Activated naive CD8-positive, alpha-beta T cell treated with anti-CD3 and anti-CD28 coated beads for 36 hours (primary cell): ENCODE measurements at regions not wholly inside any gene's neighbourhood (a gene's known extent, or its start where the extent isn't known, plus 50 kb on each side); places are given as distances from the start of the nearest gene placed in this dataset.

Source experiments
- DNase-seq: peaks from one replicate; pipeline ENCODE4 v3.0.0; 2021
- H3K27ac Mint-ChIP-seq: one replicate; pipeline ENCODE4 v1.8.0; 2022; ENCODE audit warnings: mild to moderate bottlenecking, moderate library complexity, mixed read lengths
- H3K27me3 Mint-ChIP-seq: one replicate; pipeline ENCODE4 v1.8.0; 2022; ENCODE audit warnings: mild to moderate bottlenecking, mixed read lengths
- H3K36me3 Mint-ChIP-seq: one replicate; pipeline ENCODE4 v1.8.0; 2021; ENCODE audit warnings: mild to moderate bottlenecking, mixed read lengths
- H3K4me1 Mint-ChIP-seq: one replicate; pipeline ENCODE4 v1.8.0; 2021; ENCODE audit warnings: mixed read lengths
- H3K4me3 Mint-ChIP-seq: one replicate; pipeline ENCODE4 v1.8.0; 2022; ENCODE audit warnings: mild to moderate bottlenecking, moderate library complexity, mixed read lengths
- H3K9me3 Mint-ChIP-seq: one replicate; pipeline ENCODE4 v1.8.0; 2022; ENCODE audit warnings: mixed read lengths

- DNase-seq, result no peak
- Mint-ChIP-seq H3K4me3 (no peak overlapping the region), H3K9me3 (no peaks in the 10 kb centered on the region), H3K36me3 (no peaks in the 10 kb centered on the region), H3K4me1 (no peaks in the 10 kb centered on the region), H3K27me3 (peaks cover 6% of the 10 kb centered on the region), H3K27ac (no peak overlapping the region)
Observed at GRCh38 chr3:23108451-23109057, 94.6 kb upstream of the UBE2E2 start.

DNA sequence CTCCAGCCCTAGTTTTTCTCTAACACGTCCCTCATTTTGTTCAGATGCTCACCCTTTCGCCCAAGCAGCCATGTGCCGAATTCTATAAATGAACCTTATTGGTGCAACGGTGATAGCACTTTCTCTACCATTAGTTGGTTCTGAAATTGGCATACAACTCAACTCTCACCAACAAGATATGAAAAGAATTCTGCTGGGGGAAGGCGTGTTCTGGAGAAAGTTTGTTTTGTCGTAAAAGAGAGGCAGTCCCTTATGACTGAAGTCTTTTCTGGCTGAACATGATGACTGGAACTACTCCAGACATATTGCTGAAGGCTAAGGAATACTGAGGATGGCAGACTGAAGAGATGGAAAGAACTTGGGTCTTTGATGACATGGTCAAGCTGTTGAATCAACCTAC lies 91.8 kb upstream of the UBE2E2 start:
- Mint-ChIP-seq H3K4me1 (no peaks in the 10 kb centered on the region), H3K36me3 (no peaks in the 10 kb centered on the region), H3K4me3 (no peak overlapping the region), H3K27ac (no peak overlapping the region), H3K9me3 (no peaks in the 10 kb centered on the region), H3K27me3 (no peaks in the 10 kb centered on the region)
- no peak for DNase-seq

- H3K9me3 Mint-ChIP-seq, result no peaks in the 10 kb centered on the region
- no peak for DNase-seq
- H3K27ac Mint-ChIP-seq, result no peak overlapping the region
- H3K36me3 Mint-ChIP-seq, result no peaks in the 10 kb centered on the region
- no peak overlapping the region for H3K4me3 Mint-ChIP-seq
- H3K27me3 Mint-ChIP-seq, result no peaks in the 10 kb centered on the region
- no peaks in the 10 kb centered on the region for H3K4me1 Mint-ChIP-seq
Observed at GRCh38 chr3:23111797-23112196, 91.3 kb upstream of the UBE2E2 start.

- no peak overlapping the region for H3K27ac Mint-ChIP-seq
- no peaks in the 10 kb centered on the region for H3K36me3 Mint-ChIP-seq
- H3K4me1 Mint-ChIP-seq, result no peaks in the 10 kb centered on the region
- no peaks in the 10 kb centered on the region for H3K9me3 Mint-ChIP-seq
- no peaks in the 10 kb centered on the region for H3K27me3 Mint-ChIP-seq
- no peak overlapping the region for H3K4me3 Mint-ChIP-seq
- no peak for DNase-seq
Observed at GRCh38 chr3:23112491-23112890, 90.6 kb upstream of the UBE2E2 start.

DNA sequence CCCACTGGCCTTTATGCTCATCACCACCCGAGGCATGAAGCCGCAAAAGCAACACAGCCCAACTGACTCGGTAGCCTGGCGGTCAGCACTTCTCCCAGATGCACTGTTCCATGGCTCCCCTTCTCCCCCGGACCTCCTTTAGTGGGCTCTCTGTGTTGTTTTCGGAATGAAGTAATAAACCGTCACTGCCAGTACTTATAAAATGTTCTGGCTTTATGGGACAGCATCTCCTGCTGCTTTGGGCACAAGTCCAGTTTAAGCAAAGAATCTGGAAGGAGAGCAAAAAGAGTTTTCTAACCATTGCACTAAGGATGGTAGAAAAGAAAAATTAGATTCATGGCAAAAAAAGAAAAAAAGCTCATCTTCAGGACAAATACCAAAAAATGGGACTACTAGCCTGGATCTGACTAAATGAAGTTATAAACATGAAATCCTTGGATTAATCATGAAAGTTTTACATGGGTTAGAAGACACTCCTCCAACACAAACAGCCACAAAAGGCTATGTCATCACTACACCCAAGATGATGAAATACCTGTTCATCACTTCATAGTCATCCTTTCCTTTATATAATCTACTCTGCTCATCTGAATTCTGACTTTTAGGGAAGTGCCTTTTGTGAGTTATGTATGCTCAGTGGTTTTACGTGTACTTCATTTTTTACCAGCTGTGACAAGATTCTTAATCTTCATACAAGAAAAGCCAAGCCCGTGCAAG lies 89.5 kb upstream of the UBE2E2 start:
- no peak for DNase-seq
- Mint-ChIP-seq H3K27me3 (no peaks in the 10 kb centered on the region), H3K4me3 (no peak overlapping the region), H3K27ac (no peak overlapping the region), H3K36me3 (no peaks in the 10 kb centered on the region), H3K9me3 (no peaks in the 10 kb centered on the region), H3K4me1 (no peaks in the 10 kb centered on the region)

DNA sequence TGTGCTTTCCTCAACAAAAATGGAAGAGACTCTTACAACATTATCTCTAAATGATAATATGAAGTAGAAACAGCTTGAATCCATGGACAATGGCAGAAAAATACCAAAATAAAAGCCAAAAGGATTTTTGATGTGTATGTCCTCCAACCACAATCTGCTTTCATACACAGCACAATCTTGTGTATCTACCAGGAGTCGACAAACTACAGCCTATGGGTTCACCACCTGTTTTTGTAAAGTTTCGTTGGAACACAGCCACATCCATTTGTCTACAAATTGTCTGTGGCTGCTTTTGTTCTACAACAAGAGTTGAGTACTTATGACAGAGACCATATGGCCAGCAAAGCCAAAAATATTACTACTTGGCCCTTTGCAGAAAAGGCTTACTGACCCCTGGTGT lies 88.7 kb upstream of the UBE2E2 start:
- Mint-ChIP-seq H3K9me3 (no peaks in the 10 kb centered on the region), H3K36me3 (no peaks in the 10 kb centered on the region), H3K4me1 (no peaks in the 10 kb centered on the region), H3K27ac (no peak overlapping the region), H3K27me3 (no peaks in the 10 kb centered on the region), H3K4me3 (no peak overlapping the region)
- DNase-seq, result no peak

DNA sequence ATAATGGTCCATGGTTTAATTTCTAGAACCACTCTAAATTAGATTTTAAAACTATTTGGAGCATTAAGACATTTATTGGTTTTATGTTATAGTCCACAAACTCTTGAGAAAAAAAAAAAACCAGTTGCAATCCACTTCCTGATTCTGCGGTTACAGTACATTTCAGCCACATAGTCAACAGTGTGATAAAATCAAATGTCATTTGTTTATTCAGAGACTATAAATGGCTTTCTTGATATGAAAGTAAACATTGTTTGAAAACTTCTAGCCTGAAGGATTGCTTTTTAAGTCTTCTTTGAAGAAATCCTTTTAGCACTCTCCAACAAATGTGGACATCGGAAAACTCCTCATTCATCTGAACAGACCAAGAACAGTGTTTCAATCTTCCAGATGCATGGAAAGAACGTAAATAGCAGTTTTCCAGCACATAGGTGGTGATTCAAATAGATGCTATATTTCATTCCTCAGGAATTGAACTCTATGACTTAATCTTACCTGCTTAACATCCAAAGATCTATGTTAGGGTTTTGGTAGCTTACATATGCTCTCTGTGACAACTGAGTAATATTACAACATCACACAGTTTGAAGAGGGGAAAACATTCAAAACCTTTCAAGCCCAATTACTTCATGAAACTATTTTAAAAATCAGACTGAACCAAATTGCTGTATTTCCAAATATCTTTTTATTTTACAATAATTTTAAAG lies 87.8 kb upstream of the UBE2E2 start:
- Mint-ChIP-seq H3K27me3 (no peaks in the 10 kb centered on the region), H3K4me3 (no peak overlapping the region), H3K27ac (no peak overlapping the region), H3K36me3 (no peaks in the 10 kb centered on the region), H3K4me1 (no peaks in the 10 kb centered on the region), H3K9me3 (no peaks in the 10 kb centered on the region)
- no peak for DNase-seq

GRCh38 chr3:23116081-23116837 lies 86.9 kb upstream of the UBE2E2 start:
- no peaks in the 10 kb centered on the region for H3K36me3 Mint-ChIP-seq
- peaks cover 8% of the 10 kb centered on the region for H3K27me3 Mint-ChIP-seq
- DNase-seq, result no peak
- H3K27ac Mint-ChIP-seq, result no peak overlapping the region
- no peaks in the 10 kb centered on the region for H3K9me3 Mint-ChIP-seq
- no peak overlapping the region for H3K4me3 Mint-ChIP-seq
- no peaks in the 10 kb centered on the region for H3K4me1 Mint-ChIP-seq

DNA sequence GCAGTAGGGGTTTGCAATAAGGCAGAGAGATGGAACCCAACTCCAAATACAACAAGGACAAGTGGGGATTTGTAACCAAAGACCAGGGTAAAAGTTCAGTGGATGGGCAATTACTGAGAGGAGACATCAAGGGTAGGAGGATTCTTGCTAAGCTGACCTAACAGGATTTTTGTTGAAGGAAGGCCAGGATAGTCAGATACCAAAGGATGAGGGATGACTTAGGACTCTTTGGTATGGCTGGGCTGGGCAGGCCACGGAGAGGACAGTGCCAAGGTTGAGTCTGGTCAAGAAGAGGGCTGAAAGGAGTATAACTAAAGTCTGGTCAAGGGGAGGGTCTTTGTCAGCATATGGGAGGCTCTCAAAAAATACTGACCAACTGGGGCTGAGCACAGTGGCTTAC lies 85.3 kb upstream of the UBE2E2 start:
- Mint-ChIP-seq H3K4me1 (no peaks in the 10 kb centered on the region), H3K9me3 (no peaks in the 10 kb centered on the region), H3K36me3 (no peaks in the 10 kb centered on the region), H3K4me3 (no peak overlapping the region), H3K27ac (no peak overlapping the region), H3K27me3 (peaks cover 8% of the 10 kb centered on the region)
- no peak for DNase-seq

DNA sequence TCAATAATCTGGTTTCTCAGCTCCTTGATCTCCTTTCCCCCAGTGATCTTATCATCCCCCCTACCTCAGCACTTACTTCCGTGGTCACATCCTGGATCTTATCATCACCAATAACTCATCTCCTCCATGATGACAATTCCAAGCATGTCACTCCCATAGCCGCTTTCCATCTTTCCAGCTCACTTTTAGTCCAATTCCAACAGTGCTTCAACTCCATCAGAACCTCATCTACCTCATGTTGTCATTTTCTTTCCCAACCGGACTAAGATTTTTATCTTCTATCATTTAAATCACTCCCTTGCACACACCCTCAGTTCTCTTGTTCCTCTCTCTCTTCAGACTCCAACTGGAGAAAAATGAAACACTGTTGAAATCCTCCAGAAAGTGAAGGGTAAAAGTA lies 75.9 kb upstream of the UBE2E2 start:
- no peaks in the 10 kb centered on the region for H3K9me3 Mint-ChIP-seq
- no peak for DNase-seq

DNA sequence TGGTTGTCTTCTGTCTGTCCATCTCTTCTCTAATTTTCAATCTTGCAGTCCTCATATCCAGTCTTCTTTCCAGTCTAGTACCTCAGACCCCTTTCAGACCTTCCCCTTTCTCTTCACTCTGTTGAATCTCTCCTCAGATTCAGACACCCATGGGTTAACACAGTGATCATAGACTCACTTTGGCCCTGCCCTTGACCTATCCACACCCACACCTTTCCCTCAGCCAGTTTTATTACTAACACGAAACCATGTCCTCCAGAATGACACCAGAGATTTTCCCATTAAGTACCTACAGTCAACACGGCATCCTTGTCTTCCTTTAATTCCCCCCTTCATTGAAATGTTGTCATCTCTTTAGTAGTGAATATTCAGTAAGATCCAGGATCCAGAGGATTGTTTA lies 74.5 kb upstream of the UBE2E2 start:
- H3K9me3 Mint-ChIP-seq, result no peaks in the 10 kb centered on the region
- H3K36me3 Mint-ChIP-seq, result no peaks in the 10 kb centered on the region
- no peak for DNase-seq
- H3K4me3 Mint-ChIP-seq, result no peak overlapping the region
- no peaks in the 10 kb centered on the region for H3K27me3 Mint-ChIP-seq
- H3K4me1 Mint-ChIP-seq, result no peaks in the 10 kb centered on the region
- H3K27ac Mint-ChIP-seq, result no peak overlapping the region

More for the DNA sequence above, 75.9 kb upstream of the UBE2E2 start:
- no peaks in the 10 kb centered on the region for H3K27me3 Mint-ChIP-seq
- no peaks in the 10 kb centered on the region for H3K36me3 Mint-ChIP-seq
- no peak overlapping the region for H3K27ac Mint-ChIP-seq
- H3K4me3 Mint-ChIP-seq, result no peak overlapping the region
- no peaks in the 10 kb centered on the region for H3K4me1 Mint-ChIP-seq

DNA sequence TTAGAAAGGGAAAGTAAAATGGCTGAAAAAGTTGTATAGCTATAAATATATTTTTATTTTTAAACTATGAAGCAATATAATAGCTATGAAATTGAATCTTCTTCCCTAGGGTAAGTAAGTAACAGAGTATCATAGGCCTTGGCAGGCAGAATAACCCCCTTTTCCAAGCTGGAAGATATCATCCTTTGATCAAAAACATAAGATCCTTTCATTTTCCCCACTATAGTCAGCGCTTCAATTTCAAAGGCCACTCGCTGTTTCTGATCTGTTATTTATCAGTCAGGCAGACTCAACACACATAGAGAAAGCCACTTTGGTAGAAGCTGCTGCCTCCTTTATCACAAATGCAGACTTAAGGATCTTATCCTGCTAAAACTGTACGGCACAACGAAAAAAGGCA lies 74.0 kb upstream of the UBE2E2 start:
- Mint-ChIP-seq H3K4me3 (no peak overlapping the region), H3K27ac (no peak overlapping the region), H3K27me3 (no peaks in the 10 kb centered on the region), H3K4me1 (no peaks in the 10 kb centered on the region), H3K9me3 (no peaks in the 10 kb centered on the region), H3K36me3 (no peaks in the 10 kb centered on the region)
- no peak for DNase-seq

DNA sequence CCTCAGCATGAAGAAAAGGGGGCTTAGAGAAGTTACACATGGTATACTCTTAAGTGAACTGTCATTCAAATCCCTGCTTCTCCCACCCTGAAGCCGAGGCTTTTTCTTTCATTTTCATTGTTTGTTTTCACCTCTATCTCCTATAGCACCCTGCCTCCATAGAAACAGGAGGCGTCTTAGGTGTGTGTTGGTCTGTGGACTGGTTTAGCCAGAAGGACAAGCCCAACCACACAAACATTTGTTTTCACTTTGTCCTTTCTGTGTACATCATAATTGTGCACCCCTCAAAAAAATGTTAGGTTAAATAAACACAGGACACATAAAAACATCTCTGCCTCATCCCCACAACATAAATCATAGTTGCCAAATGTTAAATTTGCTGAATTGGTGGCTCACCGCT lies 73.3 kb upstream of the UBE2E2 start:
- no peaks in the 10 kb centered on the region for H3K4me1 Mint-ChIP-seq
- H3K27me3 Mint-ChIP-seq, result no peaks in the 10 kb centered on the region
- no peak for DNase-seq
- H3K36me3 Mint-ChIP-seq, result no peaks in the 10 kb centered on the region
- H3K27ac Mint-ChIP-seq, result no peak overlapping the region
- H3K9me3 Mint-ChIP-seq, result no peaks in the 10 kb centered on the region
- H3K4me3 Mint-ChIP-seq, result no peak overlapping the region

DNA sequence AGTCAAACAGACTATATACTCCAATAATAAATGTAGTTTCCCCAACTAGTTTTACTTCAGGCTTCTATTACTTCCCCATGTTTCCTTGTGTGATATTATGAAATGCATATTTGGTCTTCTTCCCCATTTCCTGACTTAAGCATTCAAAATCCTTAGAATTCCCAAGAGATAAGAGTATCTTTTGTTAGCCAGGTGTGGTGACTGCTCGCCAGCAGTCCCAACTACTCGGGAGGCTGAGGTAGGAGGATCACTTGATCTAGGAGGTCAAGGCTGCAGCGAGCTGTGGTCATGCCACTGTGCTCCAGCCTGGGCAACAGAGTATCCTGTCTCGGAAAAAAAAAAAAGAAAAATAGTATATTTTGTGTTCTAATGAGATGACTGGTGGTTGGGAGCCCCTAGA lies 72.7 kb upstream of the UBE2E2 start:
- H3K36me3 Mint-ChIP-seq, result no peaks in the 10 kb centered on the region
- no peaks in the 10 kb centered on the region for H3K4me1 Mint-ChIP-seq
- no peaks in the 10 kb centered on the region for H3K9me3 Mint-ChIP-seq

DNA sequence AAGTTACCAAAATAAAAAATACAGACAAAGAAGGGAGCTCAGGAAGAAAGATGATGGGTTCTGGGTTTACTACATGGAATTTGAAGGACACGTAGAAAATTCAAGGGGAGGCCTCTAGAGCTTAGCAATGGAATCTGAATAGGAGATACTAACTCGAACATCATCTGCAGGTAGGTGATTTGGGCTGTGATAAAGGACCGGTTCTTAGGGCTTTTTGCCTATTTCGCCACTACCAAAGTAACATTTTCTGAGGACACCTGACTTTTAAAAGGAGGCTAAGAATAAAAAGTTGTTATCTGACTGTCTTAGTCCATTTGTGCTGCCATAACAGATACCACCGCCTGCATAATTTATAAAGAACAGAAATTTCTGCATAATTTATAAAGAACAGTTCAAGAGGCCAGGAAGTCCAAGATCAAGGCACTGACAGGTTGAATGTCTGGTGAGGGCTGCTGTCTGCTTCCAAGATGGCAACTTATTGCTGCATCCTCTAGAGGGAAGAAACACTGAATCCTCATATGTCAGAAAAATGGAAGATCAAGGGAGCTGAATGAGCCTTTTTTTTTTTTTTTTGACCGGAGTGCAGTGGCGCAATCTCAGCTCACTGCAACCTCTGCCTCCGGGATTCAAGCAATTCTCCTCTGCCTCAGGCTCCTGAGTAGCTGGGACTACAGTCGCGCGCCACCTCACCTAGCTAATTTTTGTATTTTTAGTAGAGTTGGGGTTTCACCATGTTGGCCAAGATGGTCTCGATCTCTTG lies 67.9 kb upstream of the UBE2E2 start:
- Mint-ChIP-seq H3K27ac (no peak overlapping the region), H3K4me1 (no peaks in the 10 kb centered on the region), H3K36me3 (no peaks in the 10 kb centered on the region), H3K27me3 (no peaks in the 10 kb centered on the region), H3K9me3 (peaks cover 5% of the 10 kb centered on the region), H3K4me3 (no peak overlapping the region)
- no peak for DNase-seq

More for the DNA sequence above, 72.7 kb upstream of the UBE2E2 start:
- no peak overlapping the region for H3K4me3 Mint-ChIP-seq
- no peak overlapping the region for H3K27ac Mint-ChIP-seq
- H3K27me3 Mint-ChIP-seq, result no peaks in the 10 kb centered on the region
- no peak for DNase-seq
